Activated CD8-positive, alpha-beta memory T cell treated with anti-CD3 and anti-CD28 coated beads for 36 hours (primary cell): ENCODE measurements at regions not wholly inside any gene's neighbourhood (a gene's known extent, or its start where the extent isn't known, plus 50 kb on each side); places are given as distances from the start of the nearest gene placed in this dataset.

Experiments used
- CTCF ChIA-PET: fragments of 350-600 bp; sonication (Branson Sonifier 250); formaldehyde crosslinking; loops from one replicate; lab custom pipeline; 2021; ENCODE audit warnings: antibody characterized with exemption; lab: Charles Lee
- POLR2A ChIA-PET: fragments of 350-600 bp; sonication (Branson Sonifier 250); formaldehyde crosslinking; loops from one replicate; lab custom pipeline; 2021; ENCODE audit warnings: antibody characterized with exemption; lab: Charles Lee

- ChIA-PET POLR2A (no interaction called here), CTCF (no interaction called here)
Observed at GRCh38 chr17:69714669-69715068, 300.2 kb downstream of the MAP2K6 start.

GRCh38 chr17:69715656-69716055 is 301.2 kb downstream of the MAP2K6 start:
- ChIA-PET CTCF (no interaction called here), POLR2A (no interaction called here)

GRCh38 chr17:69716556-69716955 is 302.1 kb downstream of the MAP2K6 start:
- ChIA-PET POLR2A (no interaction called here), CTCF (no interaction called here)

- ChIA-PET CTCF (no interaction called here), POLR2A (no interaction called here)
Observed at GRCh38 chr17:69717214-69717613, 302.7 kb downstream of the MAP2K6 start.

- ChIA-PET CTCF (no interaction called here), POLR2A (no interaction called here)
Observed at GRCh38 chr17:69717819-69718218, 303.3 kb downstream of the MAP2K6 start.

GRCh38 chr17:69719474-69720048 is 305.1 kb downstream of the MAP2K6 start:
- ChIA-PET CTCF (no interaction called here), POLR2A (no interaction called here)

- CTCF ChIA-PET: no interaction called here
Observed at GRCh38 chr17:69722518-69722917, 308.0 kb downstream of the MAP2K6 start.

GRCh38 chr17:69723316-69723715 is 308.8 kb downstream of the MAP2K6 start:
- POLR2A ChIA-PET: no interaction called here
- CTCF ChIA-PET: no interaction called here

More at GRCh38 chr17:69722518-69722917, 308.0 kb downstream of the MAP2K6 start:
- POLR2A ChIA-PET: no interaction called here

GRCh38 chr17:69723741-69724140 is 309.2 kb downstream of the MAP2K6 start:
- CTCF ChIA-PET: no interaction called here
- POLR2A ChIA-PET: no interaction called here

GRCh38 chr17:69724238-69724637 is 309.7 kb downstream of the MAP2K6 start:
- POLR2A ChIA-PET: no interaction called here
- CTCF ChIA-PET: no interaction called here

- POLR2A ChIA-PET: no interaction called here
Observed at GRCh38 chr17:69725146-69725545, 310.6 kb downstream of the MAP2K6 start.

GRCh38 chr17:69728816-69729215 is 314.3 kb downstream of the MAP2K6 start:
- ChIA-PET POLR2A (no interaction called here), CTCF (no interaction called here)

More at GRCh38 chr17:69725146-69725545, 310.6 kb downstream of the MAP2K6 start:
- CTCF ChIA-PET: no interaction called here

- POLR2A ChIA-PET: no interaction called here
- CTCF ChIA-PET: no interaction called here
Observed at GRCh38 chr17:69729944-69730343, 315.4 kb downstream of the MAP2K6 start.

GRCh38 chr17:69732272-69732918 is 317.9 kb downstream of the MAP2K6 start:
- ChIA-PET POLR2A (no interaction called here), CTCF (no interaction called here)

GRCh38 chr17:69733171-69734012 is 318.9 kb downstream of the MAP2K6 start:
- CTCF ChIA-PET: no interaction called here
- POLR2A ChIA-PET: no interaction called here

GRCh38 chr17:69734656-69735055 is 320.2 kb downstream of the MAP2K6 start:
- ChIA-PET POLR2A (no interaction called here), CTCF (no interaction called here)

- ChIA-PET POLR2A (no interaction called here), CTCF (no interaction called here)
Observed at GRCh38 chr17:69735285-69735684, 320.8 kb downstream of the MAP2K6 start.

GRCh38 chr17:69743091-69743490 is 328.6 kb downstream of the MAP2K6 start:
- ChIA-PET POLR2A (no interaction called here), CTCF (no interaction called here)

GRCh38 chr17:69744512-69745070 is 330.1 kb downstream of the MAP2K6 start:
- POLR2A ChIA-PET: no interaction called here
- CTCF ChIA-PET: no interaction called here

- POLR2A ChIA-PET: no interaction called here
- CTCF ChIA-PET: no interaction called here
Observed at GRCh38 chr17:69749911-69750310, 325.1 kb upstream of the KCNJ16 start.
